ENCODE measurements at regions not wholly inside any gene's neighbourhood (a gene's known extent, or its start where the extent isn't known, plus 50 kb on each side); places are given as distances from the start of the nearest gene placed in this dataset.

DNA sequence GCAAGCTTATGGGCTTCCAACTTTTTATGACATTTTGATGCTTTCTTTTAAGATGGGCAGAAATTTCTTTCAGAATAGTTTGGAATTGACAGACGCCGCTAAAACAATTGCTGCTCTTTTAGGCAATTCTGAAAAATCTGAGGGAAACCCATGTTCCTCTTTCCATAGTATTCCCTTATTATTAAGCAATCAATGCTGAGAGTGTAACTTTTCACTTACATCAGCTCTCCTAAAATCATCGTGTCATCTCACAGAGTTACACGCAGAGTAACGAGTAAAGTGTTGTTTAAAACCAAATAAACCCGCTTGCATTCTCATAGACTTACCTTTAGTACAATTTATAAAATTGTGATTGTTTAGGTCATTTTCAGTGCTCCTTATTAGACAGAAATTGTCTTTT lies 150.6 kb downstream of the MAF start:
- TF ChIP-seq, protein P1, sequence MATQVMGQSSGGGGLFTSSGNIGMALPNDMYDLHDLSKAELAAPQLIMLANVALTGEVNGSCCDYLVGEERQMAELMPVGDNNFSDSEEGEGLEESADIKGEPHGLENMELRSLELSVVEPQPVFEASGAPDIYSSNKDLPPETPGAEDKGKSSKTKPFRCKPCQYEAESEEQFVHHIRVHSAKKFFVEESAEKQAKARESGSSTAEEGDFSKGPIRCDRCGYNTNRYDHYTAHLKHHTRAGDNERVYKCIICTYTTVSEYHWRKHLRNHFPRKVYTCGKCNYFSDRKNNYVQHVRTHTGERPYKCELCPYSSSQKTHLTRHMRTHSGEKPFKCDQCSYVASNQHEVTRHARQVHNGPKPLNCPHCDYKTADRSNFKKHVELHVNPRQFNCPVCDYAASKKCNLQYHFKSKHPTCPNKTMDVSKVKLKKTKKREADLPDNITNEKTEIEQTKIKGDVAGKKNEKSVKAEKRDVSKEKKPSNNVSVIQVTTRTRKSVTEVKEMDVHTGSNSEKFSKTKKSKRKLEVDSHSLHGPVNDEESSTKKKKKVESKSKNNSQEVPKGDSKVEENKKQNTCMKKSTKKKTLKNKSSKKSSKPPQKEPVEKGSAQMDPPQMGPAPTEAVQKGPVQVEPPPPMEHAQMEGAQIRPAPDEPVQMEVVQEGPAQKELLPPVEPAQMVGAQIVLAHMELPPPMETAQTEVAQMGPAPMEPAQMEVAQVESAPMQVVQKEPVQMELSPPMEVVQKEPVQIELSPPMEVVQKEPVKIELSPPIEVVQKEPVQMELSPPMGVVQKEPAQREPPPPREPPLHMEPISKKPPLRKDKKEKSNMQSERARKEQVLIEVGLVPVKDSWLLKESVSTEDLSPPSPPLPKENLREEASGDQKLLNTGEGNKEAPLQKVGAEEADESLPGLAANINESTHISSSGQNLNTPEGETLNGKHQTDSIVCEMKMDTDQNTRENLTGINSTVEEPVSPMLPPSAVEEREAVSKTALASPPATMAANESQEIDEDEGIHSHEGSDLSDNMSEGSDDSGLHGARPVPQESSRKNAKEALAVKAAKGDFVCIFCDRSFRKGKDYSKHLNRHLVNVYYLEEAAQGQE (IDR thresholded peaks at IDR 0.05; ENCODE audit: insufficient read depth in 1 of 2, low read depth in 2 of 2, low read length in 1 of 2), result no peak
- no peak for TF ChIP-seq SIN3A (IDR thresholded peaks at IDR 0.05; ENCODE audit: borderline replicate concordance, insufficient read depth, low read depth, low read length)
- no peak for TF ChIP-seq POLR2AphosphoS5 (IDR thresholded peaks at IDR 0.05; ENCODE audit: low read depth, low read length)

DNA sequence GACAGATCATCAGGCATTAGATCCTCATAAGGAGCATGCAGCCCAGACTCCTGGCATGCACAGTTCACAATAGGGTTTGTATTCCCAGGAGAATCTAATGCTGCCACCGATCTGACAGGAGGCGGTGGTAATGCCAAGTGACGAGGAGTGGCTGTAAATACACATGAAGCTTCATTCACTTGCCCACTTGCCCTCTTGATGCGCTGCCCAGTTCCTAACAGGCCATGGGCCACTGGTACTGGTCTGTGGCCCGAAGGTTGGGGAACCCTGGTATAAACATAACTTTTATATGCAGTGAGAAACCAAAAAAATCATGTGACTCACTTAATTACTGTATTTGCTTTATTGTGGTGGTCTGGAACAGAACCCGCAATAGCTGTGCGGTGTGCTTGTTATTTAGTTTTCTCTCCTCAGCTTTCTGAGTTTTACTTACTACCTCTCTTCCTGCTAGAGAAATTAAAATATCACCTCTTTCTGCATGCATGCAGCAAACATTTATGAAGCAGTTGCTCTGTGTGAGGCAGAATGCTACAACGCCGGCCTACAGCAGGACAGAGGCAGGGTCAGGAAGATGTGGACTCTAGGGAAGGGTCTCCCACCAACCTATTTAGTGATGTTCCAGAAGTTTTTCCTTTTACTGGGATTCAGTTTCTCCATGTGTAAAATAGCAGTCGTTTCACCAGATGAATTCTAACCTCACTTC lies 151.3 kb downstream of the MAF start:
- intact Hi-C loops (cut with micrococcal nuclease; ENCODE audit: unreplicated experiment), result no loop called here

More for the DNA sequence above, 150.6 kb downstream of the MAF start:
- ATAC-seq (no peak), DNase-seq (ENCODE audit: low read depth, low spot score) (no peak)
- no peak overlapping the region for H3K27ac ChIP-seq (ENCODE audit: low read length)
- H3K4me1 ChIP-seq (ENCODE audit: control insufficient read depth, insufficient read depth, low read length), result no peaks in the 10 kb centered on the region
- in situ Hi-C loops (cut with HindIII; ENCODE audit: low pct_unique_long_range_greater_than_20kb, low sequenced_read_pairs) (no loop called here), intact Hi-C loops (cut with micrococcal nuclease; ENCODE audit: unreplicated experiment) (no loop called here)
- no peaks in the 10 kb centered on the region for H3K9me3 ChIP-seq (ENCODE audit: control insufficient read depth, insufficient read depth, low read depth, low read length)
- no peaks in the 10 kb centered on the region for H3K36me3 ChIP-seq (ENCODE audit: control insufficient read depth, insufficient read depth, low read length)
- ChIA-PET POLR2A (no interaction called here), CTCF (no interaction called here)
- no peak overlapping the region for H3K4me3 ChIP-seq (ENCODE audit: low read depth in 2 of 2, low read length in 2 of 2)
- peaks cover 2% of the 10 kb centered on the region for H3K27me3 ChIP-seq (ENCODE audit: control insufficient read depth, insufficient read depth, low read length)
- BruUV-seq (replicated peaks), result no TSS peak

More for the DNA sequence above, 151.3 kb downstream of the MAF start:
- DNase-seq (ENCODE audit: low read depth, low spot score) (no peak), ATAC-seq (no peak)
- no peaks in the 10 kb centered on the region for H3K4me1 ChIP-seq (ENCODE audit: control insufficient read depth, insufficient read depth, low read length)
- BruUV-seq (replicated peaks), result no TSS peak
- POLR2A ChIA-PET, result no interaction called here
- TF ChIP-seq TCF7L2 (IDR thresholded peaks at IDR 0.05; ENCODE audit: low read depth, low read length) (no peak), SIN3A (IDR thresholded peaks at IDR 0.05; ENCODE audit: borderline replicate concordance, insufficient read depth, low read depth, low read length) (no peak), POLR2AphosphoS5 (IDR thresholded peaks at IDR 0.05; ENCODE audit: low read depth, low read length) (no peak)
- TF ChIP-seq, protein P2, sequence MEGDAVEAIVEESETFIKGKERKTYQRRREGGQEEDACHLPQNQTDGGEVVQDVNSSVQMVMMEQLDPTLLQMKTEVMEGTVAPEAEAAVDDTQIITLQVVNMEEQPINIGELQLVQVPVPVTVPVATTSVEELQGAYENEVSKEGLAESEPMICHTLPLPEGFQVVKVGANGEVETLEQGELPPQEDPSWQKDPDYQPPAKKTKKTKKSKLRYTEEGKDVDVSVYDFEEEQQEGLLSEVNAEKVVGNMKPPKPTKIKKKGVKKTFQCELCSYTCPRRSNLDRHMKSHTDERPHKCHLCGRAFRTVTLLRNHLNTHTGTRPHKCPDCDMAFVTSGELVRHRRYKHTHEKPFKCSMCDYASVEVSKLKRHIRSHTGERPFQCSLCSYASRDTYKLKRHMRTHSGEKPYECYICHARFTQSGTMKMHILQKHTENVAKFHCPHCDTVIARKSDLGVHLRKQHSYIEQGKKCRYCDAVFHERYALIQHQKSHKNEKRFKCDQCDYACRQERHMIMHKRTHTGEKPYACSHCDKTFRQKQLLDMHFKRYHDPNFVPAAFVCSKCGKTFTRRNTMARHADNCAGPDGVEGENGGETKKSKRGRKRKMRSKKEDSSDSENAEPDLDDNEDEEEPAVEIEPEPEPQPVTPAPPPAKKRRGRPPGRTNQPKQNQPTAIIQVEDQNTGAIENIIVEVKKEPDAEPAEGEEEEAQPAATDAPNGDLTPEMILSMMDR (IDR thresholded peaks at IDR 0.05), result no peak
- TF ChIP-seq, protein P1 (IDR thresholded peaks at IDR 0.05; ENCODE audit: insufficient read depth in 1 of 2, low read depth in 2 of 2, low read length in 1 of 2), result no peak
- no peak overlapping the region for H3K27ac ChIP-seq (ENCODE audit: low read length)
- no peak overlapping the region for H3K4me3 ChIP-seq (ENCODE audit: low read depth in 2 of 2, low read length in 2 of 2)
- no peaks in the 10 kb centered on the region for H3K36me3 ChIP-seq (ENCODE audit: control insufficient read depth, insufficient read depth, low read length)
- in situ Hi-C loops (cut with HindIII; ENCODE audit: low pct_unique_long_range_greater_than_20kb, low sequenced_read_pairs), result no loop called here
- H3K27me3 ChIP-seq (ENCODE audit: control insufficient read depth, insufficient read depth, low read length), result peaks cover 2% of the 10 kb centered on the region
- no peaks in the 10 kb centered on the region for H3K9me3 ChIP-seq (ENCODE audit: control insufficient read depth, insufficient read depth, low read depth, low read length)
- CTCF ChIA-PET, result no interaction called here
